HCT116 (cell line): ENCODE measurements at regions not wholly inside any gene's neighbourhood (a gene's known extent, or its start where the extent isn't known, plus 50 kb on each side); places are given as distances from the start of the nearest gene placed in this dataset.

Experiments
- CTCF ChIP-seq, 3 experiments: fragments of 200-600 bp in 1 of 3; sonication (generic) in 1 of 3; IDR thresholded peaks in 2 of 3; conservative IDR thresholded peaks in 1 of 3; 2 replicates each; pipeline ENCODE4 v1.5.1; 2012 to 2017; ENCODE audit warnings: low read depth in 2 of 3, low read length in 2 of 3, antibody characterized with exemption in 1 of 3, borderline replicate concordance in 1 of 3, control low read depth in 1 of 3, mild to moderate bottlenecking in 1 of 3, mixed read lengths in 1 of 3, mixed run types in 1 of 3, moderate library complexity in 1 of 3; ENCODE audit not compliant: insufficient read depth in 1 of 3
- EGR1 ChIP-seq: IDR thresholded peaks from 2 replicates; pipeline ENCODE4 v1.6.1; 2012; ENCODE audit warnings: low read depth
- EZH2 ChIP-seq: fragments of 200-600 bp; sonication (generic); IDR thresholded peaks from 2 replicates; pipeline ENCODE4 v1.6.1; 2017; ENCODE audit warnings: antibody characterized with exemption, mixed run types
- EZH2phosphoT487 ChIP-seq: fragments of 200-600 bp; IDR thresholded peaks from 2 replicates; pipeline ENCODE4 v1.6.1; 2018; ENCODE audit warnings: antibody characterized with exemption, borderline replicate concordance
- MAX ChIP-seq: IDR thresholded peaks from 2 replicates; pipeline ENCODE4 v1.6.1; 2012
- POLR2A ChIP-seq: IDR thresholded peaks from 2 replicates; pipeline ENCODE4 v1.7.0; 2011; ENCODE audit warnings: borderline replicate concordance; ENCODE audit not compliant: insufficient read depth, insufficient read length; ENCODE audit errors: extremely low read depth
- POLR2AphosphoS5 ChIP-seq: IDR thresholded peaks from 2 replicates; pipeline ENCODE4 v1.6.1; 2011; ENCODE audit warnings: mild to moderate bottlenecking, low read depth, low read length, moderate library complexity
- SIN3A ChIP-seq: IDR thresholded peaks from 2 replicates; pipeline ENCODE4 v1.6.1; 2012; ENCODE audit warnings: low read depth
- SP1 ChIP-seq: IDR thresholded peaks from 2 replicates; pipeline ENCODE4 v1.6.1; 2012; ENCODE audit warnings: low read depth
- TCF7L2 ChIP-seq: IDR thresholded peaks from 2 replicates; pipeline ENCODE4 v1.7.0; 2011; ENCODE audit warnings: borderline replicate concordance, inconsistent platforms; ENCODE audit not compliant: insufficient read depth, insufficient read length; ENCODE audit errors: extremely low read depth
- YY1 ChIP-seq: IDR thresholded peaks from 2 replicates; pipeline ENCODE4 v1.6.1; 2011; ENCODE audit warnings: low read length, low read depth, moderate library complexity, mild to moderate bottlenecking; ENCODE audit not compliant: insufficient replicate concordance; ENCODE audit errors: extremely low read depth
- ZFX ChIP-seq: fragments of 450-650 bp; IDR thresholded peaks from 2 replicates; pipeline ENCODE4 v1.6.1; 2017
- ZNF274 ChIP-seq: fragments of 200-500 bp; sonication (Bioruptor generic); IDR thresholded peaks from 2 replicates; pipeline ENCODE4 v1.6.1; 2014; ENCODE audit warnings: mild to moderate bottlenecking, low read depth, low read length, inconsistent platforms
- TF ChIP-seq, protein P1 (sequence below): IDR thresholded peaks from 2 replicates; pipeline ENCODE4 v1.6.1; 2012; ENCODE audit warnings: low read depth

DNA sequence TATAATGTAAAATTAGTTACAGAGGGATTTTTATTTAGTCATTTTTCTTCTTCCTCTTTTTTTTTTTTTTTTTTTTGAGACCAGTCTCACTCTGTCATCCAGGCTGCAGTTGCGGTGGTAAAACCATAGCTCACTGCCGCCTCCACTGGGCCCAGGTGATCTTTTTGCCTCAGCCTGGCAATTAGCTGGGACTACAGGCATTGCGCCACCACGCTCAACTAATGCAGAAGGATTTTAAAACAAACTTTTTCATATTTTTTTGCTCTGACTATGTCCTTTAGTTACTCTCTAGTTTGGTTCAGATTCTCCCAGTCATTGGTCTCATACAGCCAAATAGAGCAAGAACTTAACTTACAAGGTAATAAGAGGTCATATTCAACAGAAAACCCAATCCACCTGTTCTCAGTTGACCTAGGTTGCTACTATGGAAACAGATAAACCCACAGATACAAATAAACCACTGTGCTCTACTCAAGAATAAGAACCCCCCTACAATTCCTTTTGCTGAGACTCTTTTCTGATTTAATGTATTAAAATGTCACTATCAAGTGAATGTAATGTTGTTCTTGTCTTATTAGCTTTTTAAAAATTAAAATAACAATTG is 50.1 kb upstream of the TTC39B start:
- no peak for TF ChIP-seq YY1
- no peak for TF ChIP-seq MAX
- TF ChIP-seq CTCF (IDR thresholded peaks at IDR 0.05 in 2 of 3, conservative IDR thresholded peaks at IDR 0.05 in 1 of 3; ENCODE audit: borderline replicate concordance in 1 of 3, insufficient read depth in 1 of 3, low read depth in 2 of 3, low read length in 2 of 3), result no peak
- no peak for TF ChIP-seq POLR2AphosphoS5
- TF ChIP-seq POLR2A, result no peak
- no peak for TF ChIP-seq ZFX
- no peak for TF ChIP-seq EGR1
- TF ChIP-seq, protein P1, sequence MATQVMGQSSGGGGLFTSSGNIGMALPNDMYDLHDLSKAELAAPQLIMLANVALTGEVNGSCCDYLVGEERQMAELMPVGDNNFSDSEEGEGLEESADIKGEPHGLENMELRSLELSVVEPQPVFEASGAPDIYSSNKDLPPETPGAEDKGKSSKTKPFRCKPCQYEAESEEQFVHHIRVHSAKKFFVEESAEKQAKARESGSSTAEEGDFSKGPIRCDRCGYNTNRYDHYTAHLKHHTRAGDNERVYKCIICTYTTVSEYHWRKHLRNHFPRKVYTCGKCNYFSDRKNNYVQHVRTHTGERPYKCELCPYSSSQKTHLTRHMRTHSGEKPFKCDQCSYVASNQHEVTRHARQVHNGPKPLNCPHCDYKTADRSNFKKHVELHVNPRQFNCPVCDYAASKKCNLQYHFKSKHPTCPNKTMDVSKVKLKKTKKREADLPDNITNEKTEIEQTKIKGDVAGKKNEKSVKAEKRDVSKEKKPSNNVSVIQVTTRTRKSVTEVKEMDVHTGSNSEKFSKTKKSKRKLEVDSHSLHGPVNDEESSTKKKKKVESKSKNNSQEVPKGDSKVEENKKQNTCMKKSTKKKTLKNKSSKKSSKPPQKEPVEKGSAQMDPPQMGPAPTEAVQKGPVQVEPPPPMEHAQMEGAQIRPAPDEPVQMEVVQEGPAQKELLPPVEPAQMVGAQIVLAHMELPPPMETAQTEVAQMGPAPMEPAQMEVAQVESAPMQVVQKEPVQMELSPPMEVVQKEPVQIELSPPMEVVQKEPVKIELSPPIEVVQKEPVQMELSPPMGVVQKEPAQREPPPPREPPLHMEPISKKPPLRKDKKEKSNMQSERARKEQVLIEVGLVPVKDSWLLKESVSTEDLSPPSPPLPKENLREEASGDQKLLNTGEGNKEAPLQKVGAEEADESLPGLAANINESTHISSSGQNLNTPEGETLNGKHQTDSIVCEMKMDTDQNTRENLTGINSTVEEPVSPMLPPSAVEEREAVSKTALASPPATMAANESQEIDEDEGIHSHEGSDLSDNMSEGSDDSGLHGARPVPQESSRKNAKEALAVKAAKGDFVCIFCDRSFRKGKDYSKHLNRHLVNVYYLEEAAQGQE, result no peak
- no peak for TF ChIP-seq SP1
- TF ChIP-seq EZH2phosphoT487, result no peak
- no peak for TF ChIP-seq EZH2
- no peak for TF ChIP-seq ZNF274
- TF ChIP-seq SIN3A, result no peak
- no peak for TF ChIP-seq TCF7L2
